Left lung (tissue), 4 donors: ENCODE measurements at regions not wholly inside any gene's neighbourhood (a gene's known extent, or its start where the extent isn't known, plus 50 kb on each side); places are given as distances from the start of the nearest gene placed in this dataset.

Experiments used
- ATAC-seq: fragments of 200-7000 bp; cut with Tn5 transposase; one replicate; pipeline ENCODE4 v1.9.1; 2020; ENCODE audit warnings: moderate library complexity
- DNase-seq, 4 donors: peaks; one replicate each; pipeline ENCODE4 v3.0.0-alpha.2; 2013 to 2020
- H3K27ac ChIP-seq, 2 donors: fragments of 200-600 bp; sonication (generic) in 1 of 2; one replicate each; pipeline versions ENCODE4 v1.5.0 to v1.8.0; 2020 to 2021
- H3K27me3 ChIP-seq, 2 donors: fragments of 200-600 bp; sonication (generic) in 1 of 2; one replicate each; pipeline versions ENCODE4 v1.5.0 to v1.8.0; 2020 to 2021
- H3K36me3 ChIP-seq, 2 donors: fragments of 200-600 bp; sonication (generic) in 1 of 2; one replicate each; pipeline versions ENCODE4 v1.5.0 to v1.8.0; 2020 to 2021
- H3K4me1 ChIP-seq, 2 donors: fragments of 200-600 bp; one replicate each; pipeline ENCODE4 v1.8.0; 2021
- H3K4me3 ChIP-seq, 2 donors: fragments of 200-600 bp; sonication (generic) in 1 of 2; one replicate each; pipeline versions ENCODE4 v1.5.0 to v1.8.0; 2020 to 2021; ENCODE audit warnings: mild to moderate bottlenecking in 1 of 2
- H3K9me3 ChIP-seq, 2 donors: fragments of 200-600 bp; sonication (generic) in 1 of 2; one replicate each; pipeline versions ENCODE4 v1.5.0 to v1.8.0; 2020 to 2021
- intact Hi-C, 2 donors: fragments of 100-400 bp; cut with DNase I; formaldehyde crosslinking; loops; one replicate each; pipeline versions ENCODE4 v1.11.2 to v1.14.2; 2022
- TF ChIP-seq, protein P1 (sequence below), 2 donors: fragments of 200-600 bp; sonication (generic) in 1 of 2; IDR thresholded peaks; one replicate each; pipeline versions ENCODE4 v1.5.0 to v1.8.0; 2021; ENCODE audit warnings: antibody characterized with exemption in 2 of 2
- donor health status: DM: no; HTN: yes; CAD: no.
- donor health status: DM: no; HTN: no; CAD: no.

DNA sequence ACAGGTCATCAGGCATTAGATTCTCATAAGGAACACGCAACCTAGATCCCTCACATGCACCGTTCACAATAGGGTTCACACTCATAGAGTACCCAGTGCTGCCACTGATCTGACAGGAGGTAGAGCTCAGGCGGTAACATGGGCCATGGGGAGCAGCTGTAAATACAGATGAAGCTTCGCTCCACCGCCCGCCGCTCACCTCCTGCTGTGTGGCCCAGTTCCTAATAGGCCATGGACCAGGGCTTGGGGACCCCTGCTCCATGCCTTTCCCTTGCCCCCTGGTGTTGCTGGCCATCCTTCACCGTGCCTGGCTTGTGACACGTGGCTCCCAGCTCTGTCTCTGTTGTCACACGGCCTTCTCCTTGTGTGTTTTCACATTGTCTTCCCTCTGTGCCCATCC lies 171.1 kb upstream of the JARID2 start:
- ATAC-seq: no peak
- TF ChIP-seq, protein P1, sequence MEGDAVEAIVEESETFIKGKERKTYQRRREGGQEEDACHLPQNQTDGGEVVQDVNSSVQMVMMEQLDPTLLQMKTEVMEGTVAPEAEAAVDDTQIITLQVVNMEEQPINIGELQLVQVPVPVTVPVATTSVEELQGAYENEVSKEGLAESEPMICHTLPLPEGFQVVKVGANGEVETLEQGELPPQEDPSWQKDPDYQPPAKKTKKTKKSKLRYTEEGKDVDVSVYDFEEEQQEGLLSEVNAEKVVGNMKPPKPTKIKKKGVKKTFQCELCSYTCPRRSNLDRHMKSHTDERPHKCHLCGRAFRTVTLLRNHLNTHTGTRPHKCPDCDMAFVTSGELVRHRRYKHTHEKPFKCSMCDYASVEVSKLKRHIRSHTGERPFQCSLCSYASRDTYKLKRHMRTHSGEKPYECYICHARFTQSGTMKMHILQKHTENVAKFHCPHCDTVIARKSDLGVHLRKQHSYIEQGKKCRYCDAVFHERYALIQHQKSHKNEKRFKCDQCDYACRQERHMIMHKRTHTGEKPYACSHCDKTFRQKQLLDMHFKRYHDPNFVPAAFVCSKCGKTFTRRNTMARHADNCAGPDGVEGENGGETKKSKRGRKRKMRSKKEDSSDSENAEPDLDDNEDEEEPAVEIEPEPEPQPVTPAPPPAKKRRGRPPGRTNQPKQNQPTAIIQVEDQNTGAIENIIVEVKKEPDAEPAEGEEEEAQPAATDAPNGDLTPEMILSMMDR (IDR thresholded peaks at IDR 0.05): no peak
- DNase-seq: no peak
- intact Hi-C loops: no loop called here
- H3K4me3 ChIP-seq: no peak overlapping the region
- no peaks in the 10 kb centered on the region for H3K27me3 ChIP-seq
- H3K36me3 ChIP-seq: no peaks in the 10 kb centered on the region
- no peaks in the 10 kb centered on the region for H3K4me1 ChIP-seq
- no peaks in the 10 kb centered on the region for H3K9me3 ChIP-seq
- no peak overlapping the region for H3K27ac ChIP-seq

DNA sequence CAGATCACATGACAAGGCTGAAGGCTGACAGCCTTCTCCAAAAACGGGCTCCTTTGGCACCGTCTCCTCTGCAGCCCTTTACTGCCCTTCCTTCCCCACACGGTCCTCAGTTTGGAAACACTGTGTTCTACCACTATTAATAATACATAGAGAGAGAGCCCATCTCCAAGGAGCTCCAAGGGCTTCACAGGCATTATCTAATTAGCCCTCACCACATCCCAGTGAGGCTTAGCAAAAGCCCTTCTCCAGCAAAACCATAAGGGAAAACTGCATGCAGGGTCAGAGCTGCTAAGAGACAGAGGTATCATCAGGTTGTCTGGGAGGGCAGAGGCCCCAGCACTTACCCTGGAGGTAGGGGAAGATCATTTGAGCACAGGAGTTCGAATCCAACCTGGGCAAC lies 169.3 kb upstream of the JARID2 start:
- H3K27ac ChIP-seq: no peak overlapping the region
- DNase-seq (no peak), ATAC-seq (no peak)
- no peaks in the 10 kb centered on the region for H3K4me1 ChIP-seq
- H3K36me3 ChIP-seq: no peaks in the 10 kb centered on the region
- TF ChIP-seq, protein P1 (IDR thresholded peaks at IDR 0.05): no peak
- H3K27me3 ChIP-seq: no peaks in the 10 kb centered on the region
- intact Hi-C loops: no loop called here
- no peaks in the 10 kb centered on the region for H3K9me3 ChIP-seq
- H3K4me3 ChIP-seq: no peak overlapping the region

DNA sequence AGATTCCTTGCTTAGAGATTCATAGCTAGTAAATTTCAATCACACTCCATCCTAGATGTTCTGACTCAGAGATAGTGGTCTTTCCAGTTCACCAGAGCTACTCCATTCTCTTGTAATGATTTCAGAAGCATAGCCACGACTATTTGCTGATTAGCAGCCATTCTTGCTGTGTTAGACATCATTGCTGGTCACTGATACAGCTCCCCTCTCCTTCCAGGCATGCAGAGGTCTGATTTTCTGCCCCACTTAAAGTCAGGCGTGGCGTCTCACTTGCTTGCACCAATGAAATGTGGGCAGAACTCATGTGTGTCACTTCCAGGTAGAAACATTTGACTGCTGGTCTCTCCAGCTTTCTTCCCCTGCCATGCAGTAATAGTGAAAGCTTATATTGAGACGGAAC lies 168.9 kb upstream of the JARID2 start:
- no peaks in the 10 kb centered on the region for H3K36me3 ChIP-seq
- no peaks in the 10 kb centered on the region for H3K9me3 ChIP-seq
- no peak for DNase-seq
- H3K27me3 ChIP-seq: no peaks in the 10 kb centered on the region
- TF ChIP-seq, protein P1 (IDR thresholded peaks at IDR 0.05): no peak
- intact Hi-C loops: no loop called here
- no peak overlapping the region for H3K4me3 ChIP-seq
- ATAC-seq: no peak
- H3K27ac ChIP-seq: no peak overlapping the region
- no peaks in the 10 kb centered on the region for H3K4me1 ChIP-seq

DNA sequence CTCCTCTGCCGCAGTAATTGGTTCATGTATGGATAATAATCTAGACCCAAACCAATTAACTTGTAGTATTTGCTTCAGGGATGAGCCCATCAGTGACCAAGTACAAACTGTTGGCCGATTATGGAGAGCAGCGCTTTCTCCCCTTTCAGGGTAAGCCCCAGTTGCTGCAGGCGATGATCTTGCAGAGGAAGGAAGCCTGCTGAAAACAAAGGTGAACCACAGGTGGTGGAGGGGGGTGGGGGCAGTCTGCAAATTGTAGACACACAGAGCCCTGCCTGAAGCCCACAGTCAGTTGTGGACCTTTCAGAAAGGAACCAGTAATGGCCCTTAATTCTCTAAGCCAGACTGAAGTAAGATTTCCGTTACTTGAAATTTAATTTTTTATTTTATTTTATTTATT lies 167.9 kb upstream of the JARID2 start:
- H3K36me3 ChIP-seq: no peaks in the 10 kb centered on the region
- TF ChIP-seq, protein P1 (IDR thresholded peaks at IDR 0.05): no peak
- no peaks in the 10 kb centered on the region for H3K27me3 ChIP-seq
- DNase-seq (no peak), ATAC-seq (no peak)
- H3K9me3 ChIP-seq: no peaks in the 10 kb centered on the region
- no peak overlapping the region for H3K4me3 ChIP-seq
- H3K4me1 ChIP-seq: no peaks in the 10 kb centered on the region
- no peak overlapping the region for H3K27ac ChIP-seq
- intact Hi-C loops: no loop called here

DNA sequence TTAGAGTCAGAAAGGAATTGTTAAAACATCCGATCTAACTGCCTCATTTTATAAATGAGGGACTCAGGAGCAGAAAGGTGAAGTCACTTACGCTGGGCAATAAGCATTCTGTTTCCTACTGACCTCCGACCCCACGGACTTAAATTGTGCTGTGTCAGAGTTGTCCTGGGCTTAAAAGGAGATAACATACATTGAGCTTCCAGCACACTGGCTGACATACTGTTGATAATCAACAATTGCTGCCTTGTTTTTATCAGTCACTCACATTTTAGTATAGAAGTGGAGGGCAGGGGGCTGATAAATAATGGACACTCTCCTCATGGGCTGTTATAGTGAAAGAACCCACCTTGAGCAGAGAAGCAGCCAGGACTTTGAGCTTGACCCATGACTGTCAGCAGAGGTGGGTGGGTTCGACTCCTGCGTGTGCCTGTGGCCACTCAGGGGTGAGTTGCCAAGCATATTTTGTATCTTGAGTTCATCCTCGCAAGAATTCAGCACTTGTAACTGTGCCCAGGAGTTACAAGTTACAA lies 166.5 kb upstream of the JARID2 start:
- Histone ChIP-seq H3K4me1 (peaks cover 0 to 3% of the 10 kb centered on the region in 2 donors), H3K27ac (no peak overlapping the region), H3K36me3 (no peaks in the 10 kb centered on the region), H3K27me3 (no peaks in the 10 kb centered on the region), H3K9me3 (no peaks in the 10 kb centered on the region), H3K4me3 (no peak overlapping the region)
- intact Hi-C loops: no loop called here
- no peak for ATAC-seq
- DNase-seq: no peak
- TF ChIP-seq, protein P1 (IDR thresholded peaks at IDR 0.05): no peak
